NCI-H187 treated with DMSO at 0.1 percent for 48 hours (cell line): ENCODE measurements at regions not wholly inside any gene's neighbourhood (a gene's known extent, or its start where the extent isn't known, plus 50 kb on each side); places are given as distances from the start of the nearest gene placed in this dataset.
"Not testable (repeated sequence)": the region's sequence is repeated elsewhere in the genome, so short reads cannot be mapped to it uniquely, and the experiment has no call there.

Experiments used
- DNase-seq: peaks from one replicate; lab custom pipeline; 2025; lab: John Stamatoyannopoulos, UW

DNA sequence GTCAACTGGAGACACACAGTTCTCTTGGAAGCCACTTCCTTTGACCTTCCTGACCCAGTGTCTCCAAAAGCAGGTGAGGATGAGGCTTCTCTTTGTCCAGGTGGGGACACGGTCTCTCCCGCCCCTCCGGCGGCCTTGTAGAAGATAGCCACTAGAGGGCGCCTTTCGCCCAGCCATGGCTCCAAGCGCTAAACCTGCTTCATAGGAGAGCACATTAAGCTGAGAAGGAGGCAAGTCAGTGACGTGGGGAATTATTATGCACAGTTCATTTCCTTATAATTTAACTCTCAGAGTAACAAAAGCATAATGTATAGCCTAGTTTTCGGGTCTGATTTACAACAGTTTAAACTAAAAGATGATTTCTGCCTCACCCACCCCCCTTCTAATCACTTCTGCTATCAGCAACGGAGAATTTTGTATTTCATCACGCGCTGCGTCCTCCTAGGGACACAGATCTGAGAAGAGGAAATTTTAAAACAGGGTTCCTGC is 208.7 kb downstream of the ICOS start:
- peak; percentile 1 for DNase-seq

- no peak for DNase-seq
These were observed 209.2 kb downstream of the ICOS start for GRCh38 chr2:204145791-204146190.

DNA sequence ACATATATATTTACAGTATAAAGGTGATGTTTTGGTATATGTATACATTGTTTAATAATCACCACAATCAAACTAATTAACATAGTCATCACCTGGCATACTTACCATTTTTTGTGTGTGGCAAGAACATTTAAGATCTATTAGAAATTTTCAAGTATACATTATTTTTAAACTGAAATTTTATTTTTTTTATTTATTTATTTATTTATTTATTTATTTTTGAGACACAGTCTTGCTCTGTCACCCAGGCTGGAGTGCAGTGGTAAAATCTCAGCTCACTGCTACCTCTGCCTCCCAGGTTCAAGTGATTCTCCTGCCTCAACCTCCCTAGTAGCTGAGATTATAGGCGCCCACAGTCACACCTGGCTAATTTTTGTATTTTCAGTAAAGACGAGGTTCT is 210.5 kb downstream of the ICOS start:
- DNase-seq, result not testable (repeated sequence)

DNA sequence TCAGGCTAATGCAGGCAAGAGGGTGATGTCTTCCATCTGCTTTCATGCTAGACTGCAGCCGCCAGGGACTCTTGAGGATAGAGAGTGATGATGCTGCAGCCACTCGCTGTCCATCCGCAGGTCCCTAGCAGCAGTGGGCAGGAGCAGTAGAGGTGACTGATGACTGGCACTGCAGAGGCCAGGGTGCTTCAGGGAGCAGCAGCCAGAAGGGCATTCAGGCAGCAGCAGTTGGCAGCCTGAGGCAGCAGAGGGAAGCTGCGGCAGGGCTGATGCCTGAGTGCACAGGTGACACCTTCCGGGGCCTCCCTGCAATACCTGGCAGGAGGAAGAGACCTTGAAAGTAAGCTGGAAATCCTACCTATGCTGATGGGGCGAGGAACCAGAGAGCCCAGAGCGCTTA is 214.2 kb downstream of the ICOS start:
- no peak for DNase-seq

DNA sequence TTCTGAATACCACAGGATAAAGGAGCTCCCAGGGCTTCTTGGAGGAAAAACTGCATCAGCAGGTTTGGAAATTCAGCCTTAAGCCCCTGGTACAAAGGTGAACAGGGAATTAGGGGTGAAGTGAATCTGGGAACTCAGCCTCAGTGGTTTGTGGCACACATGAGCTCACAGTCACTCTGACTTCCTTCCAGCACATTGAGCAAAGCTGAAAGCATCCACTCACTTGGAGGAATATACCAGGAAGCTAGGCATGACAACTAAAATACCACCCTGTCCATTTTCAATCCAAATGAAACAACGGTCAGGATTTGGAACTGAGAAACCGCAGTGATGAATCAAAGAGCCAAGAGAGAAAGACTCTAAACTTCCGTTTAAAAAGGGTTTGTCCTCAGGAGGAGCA is 216.1 kb downstream of the ICOS start:
- DNase-seq, result no peak

DNA sequence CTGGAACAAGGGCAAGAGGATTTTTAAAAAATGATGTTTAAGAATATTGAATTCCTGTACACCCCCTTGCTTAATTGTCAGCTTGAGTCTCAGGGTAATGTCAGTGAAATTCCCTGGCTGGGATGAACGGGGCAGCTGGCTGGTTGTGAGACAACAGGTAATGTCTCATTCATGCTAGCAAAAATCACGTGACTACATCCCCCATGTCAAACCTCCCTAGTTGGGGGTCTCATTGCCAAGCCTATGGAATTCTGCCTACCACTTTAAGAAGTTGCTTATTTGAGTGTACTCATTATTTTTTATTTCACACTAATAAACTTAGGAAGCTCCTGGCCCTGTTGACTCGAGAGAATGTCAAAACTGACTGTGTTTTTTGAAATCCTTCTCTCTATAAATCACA is 218.3 kb downstream of the ICOS start:
- DNase-seq, result no peak

- DNase-seq, result no peak
These were observed 219.9 kb downstream of the ICOS start for GRCh38 chr2:204156456-204156855.

DNA sequence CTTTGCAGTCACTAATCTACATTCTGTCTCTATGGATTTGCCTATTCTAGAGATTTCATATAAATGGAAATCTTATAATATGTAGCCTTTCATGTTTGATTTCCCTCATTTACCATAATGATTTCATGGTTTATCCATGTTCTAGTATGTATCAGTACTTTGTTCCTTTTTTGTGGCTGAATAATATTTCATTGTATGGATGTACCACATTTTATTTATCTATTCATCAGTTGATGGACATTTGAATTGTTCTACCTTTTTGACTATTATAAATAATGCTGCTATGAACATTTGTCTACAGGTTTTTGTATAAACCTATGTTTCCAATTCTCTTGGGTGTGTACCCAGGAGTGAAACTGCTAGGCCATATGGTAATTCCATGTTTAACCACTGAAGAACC is 221.1 kb downstream of the ICOS start:
- DNase-seq, result no peak

GRCh38 chr2:204159526-204159925 is 223.0 kb downstream of the ICOS start:
- DNase-seq, result no peak

DNA sequence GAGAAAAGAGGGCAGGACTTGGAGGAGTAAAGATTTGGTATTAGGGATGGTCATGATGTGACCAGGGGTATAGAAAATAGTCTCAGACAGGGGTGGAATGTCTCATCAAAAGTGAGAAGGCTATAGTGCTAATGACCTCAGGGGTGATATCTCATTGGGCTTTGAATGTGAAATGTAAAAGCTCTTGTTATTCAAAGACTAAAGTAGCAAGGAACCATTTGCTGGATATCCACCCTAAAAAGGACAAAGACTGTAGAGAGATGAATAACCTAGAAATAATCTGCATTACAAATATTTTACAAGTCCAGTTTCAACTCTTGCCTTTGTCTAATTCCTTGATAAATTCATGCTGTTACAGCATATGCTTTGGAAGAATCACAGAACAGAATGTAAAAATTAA is 224.4 kb downstream of the ICOS start:
- no peak for DNase-seq

DNA sequence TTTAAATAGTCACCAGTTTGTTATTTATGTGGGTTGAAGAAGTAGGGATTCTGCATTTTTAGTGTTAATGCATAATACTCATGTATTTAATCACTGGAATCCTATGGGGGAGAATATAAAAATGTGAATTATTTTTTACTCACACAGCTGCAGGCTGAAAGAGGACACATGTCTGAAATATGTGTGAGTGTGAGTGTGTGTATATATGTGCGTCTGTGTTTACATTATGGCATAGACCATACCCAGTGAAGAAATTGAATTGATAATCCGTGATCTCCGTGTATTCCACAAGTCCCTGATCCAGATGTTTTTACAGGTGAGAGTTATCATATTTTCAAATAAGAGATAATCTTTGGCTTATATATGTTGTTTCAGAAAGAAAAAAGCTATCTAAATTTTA is 225.3 kb downstream of the ICOS start:
- DNase-seq, result no peak

DNA sequence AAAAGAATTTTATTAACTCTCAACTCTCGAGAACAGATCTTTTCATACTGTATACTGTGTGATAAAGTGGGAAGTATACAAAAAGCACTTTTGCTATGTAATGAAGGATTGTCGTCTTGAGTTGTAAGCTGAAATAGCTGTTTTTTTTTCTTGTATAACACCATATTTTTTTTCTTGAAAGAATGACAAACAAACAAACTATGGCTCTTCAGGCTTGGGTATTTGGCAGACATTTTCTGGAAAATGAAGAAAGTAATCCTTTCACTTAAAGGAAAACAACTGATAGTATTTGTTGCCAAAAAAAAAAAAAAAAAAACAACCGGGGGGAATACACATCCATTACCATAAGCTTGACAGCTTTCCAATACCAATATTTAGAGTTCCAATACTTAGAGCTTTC is 230.4 kb downstream of the ICOS start:
- DNase-seq, result no peak

- DNase-seq, result not testable (repeated sequence)
These were observed 231.1 kb downstream of the ICOS start for GRCh38 chr2:204167670-204168069.

GRCh38 chr2:204170411-204170810 is 233.8 kb downstream of the ICOS start:
- no peak for DNase-seq

DNA sequence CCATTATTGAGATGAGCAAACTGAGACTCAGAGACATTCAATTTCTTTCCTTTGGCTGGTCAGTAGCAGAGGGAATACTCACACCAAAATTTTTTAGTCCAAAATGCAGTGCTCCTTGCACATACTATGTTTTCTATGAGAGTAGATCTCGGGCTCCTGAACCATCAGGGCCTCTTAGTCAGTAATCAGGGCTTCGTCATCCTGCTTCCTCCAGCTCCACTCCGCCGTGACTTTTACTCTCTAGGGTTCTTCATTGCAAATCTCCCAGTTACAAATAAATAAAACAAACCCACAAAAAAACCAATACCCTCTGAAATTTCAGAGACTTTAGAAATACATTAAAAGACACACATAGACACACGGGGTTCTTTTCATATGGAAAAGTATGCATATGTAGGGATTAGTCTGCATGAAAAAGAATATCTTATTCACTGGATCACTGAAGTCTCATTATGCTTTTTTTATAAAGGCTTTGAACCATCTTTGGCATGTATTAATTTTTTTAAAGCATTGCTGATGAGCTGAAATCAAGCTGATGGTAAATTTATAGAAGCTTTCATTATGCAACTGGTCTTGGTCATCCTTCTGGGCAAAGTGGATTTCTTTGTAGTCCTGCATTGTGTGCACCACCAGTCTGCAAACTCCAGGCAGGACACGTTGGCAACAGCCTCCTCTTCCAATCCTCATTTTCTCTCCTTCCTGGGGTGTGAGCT is 235.0 kb downstream of the ICOS start:
- DNase-seq, result no peak

DNA sequence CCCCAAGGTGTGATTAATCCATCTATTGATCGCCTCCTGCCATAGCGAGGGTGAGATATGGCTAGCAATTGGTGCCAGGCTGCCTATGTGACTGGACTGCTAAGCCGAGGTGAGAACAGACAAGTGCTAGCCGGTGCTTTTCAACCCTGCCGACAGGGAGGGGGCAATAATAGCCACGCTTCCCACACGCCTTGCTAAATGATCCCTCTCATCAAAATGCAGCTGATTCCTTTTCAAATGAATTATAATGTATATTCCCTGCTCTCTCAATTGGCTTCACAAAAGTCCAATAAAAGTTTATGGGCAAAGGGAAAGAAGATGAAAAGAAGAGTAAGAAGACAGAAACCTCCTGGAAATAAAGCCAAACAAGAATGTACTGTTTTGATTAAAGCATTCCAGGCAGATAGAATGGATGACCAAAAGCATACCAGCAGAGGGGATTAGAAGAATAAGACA is 235.6 kb downstream of the ICOS start:
- DNase-seq, result no peak

GRCh38 chr2:204174034-204174433 is 237.5 kb downstream of the ICOS start:
- DNase-seq, result no peak

DNA sequence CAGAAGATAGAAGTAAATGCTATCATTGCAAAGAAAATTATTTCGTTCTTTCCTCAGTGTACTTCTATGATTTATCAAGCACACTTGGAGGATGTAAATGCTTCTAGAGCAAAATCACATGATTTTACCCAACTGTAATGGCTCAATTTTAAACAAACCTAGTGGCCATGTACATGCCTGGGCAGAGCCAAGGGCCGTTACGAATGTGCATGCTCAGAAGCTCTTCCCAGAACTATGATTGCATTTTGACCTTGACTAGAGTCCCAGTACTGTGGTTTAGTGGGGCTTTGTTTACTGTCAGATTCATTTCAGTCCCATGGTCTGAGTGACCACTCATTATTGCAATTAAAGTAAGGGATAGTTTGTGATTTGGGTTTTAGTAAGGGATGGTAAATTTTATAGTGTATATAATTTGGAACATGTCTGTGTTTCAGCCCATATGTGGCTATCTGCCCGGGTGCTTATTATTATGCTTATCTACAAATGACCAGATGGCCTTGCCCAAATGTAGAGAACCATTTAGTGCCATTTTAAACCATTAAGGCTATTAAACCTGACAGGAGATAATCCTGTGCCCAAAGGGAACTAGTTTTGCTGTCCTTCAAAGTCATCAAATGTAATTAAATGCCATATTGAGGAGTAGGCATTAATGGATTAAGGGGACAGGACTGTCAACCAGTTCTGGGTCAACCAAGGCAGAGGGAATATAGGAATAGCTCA is 239.1 kb downstream of the ICOS start:
- no peak for DNase-seq

GRCh38 chr2:204176306-204176705 is 239.7 kb downstream of the ICOS start:
- no peak for DNase-seq

DNA sequence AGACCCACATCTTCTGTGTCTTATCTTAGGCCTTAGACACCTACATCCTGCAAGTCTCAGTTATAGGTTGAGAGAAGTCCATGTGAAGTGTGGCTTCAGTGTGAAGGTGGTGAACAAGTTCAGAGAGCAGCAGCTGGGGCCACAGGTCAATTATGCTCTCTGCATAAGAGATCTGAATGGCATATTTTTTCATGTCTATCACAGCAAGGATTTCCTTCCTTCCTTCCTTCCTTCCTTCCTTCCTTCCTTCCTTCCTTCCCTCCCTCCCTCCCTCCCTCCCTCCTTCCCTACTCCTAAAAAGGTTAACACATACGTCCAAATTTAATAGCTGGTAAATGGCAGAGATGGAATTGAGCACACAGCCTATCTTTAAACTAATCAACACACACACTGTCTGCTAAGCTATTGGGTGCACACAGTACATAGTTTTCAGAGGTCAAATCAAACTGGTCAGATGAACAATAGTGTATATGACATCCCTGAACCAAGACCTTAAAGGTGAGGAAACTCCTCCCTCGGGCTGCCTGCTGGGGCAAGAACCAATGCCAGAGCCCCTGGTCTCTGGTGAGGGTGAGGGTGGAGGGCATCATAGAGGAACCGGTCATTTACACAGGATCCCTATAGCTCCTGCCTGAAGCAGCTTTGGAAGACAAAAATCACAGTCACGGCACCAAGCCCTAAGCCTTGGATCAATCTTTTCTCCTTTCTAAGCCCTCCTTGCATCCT is 240.9 kb downstream of the ICOS start:
- no peak for DNase-seq

DNA sequence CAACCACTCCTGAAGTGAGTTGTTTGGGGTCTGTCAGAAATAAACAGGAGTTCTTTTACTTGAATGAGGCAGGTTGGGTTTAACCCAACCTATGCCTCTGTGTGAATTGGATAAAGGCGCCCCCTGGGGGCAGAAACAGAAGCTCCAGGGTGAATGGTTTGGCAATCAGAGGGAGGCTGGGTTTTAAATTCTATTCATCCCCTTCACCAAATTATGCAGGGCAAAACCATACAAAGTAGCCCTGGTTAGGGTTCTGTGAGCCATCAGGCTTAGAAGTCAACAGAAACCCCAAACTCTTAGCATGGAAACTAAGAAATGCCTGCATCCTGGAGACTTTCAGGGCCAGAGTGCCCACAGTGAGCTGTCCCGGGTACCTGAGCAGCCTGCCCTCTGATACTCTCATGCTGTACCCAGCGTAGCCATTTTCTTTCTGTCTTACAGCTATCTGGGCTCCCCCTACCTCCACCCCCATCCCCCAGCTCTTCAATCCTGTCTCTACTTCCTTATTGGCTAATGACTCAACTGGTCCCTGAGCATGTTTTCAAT is 241.5 kb downstream of the ICOS start:
- DNase-seq, result no peak

GRCh38 chr2:204180649-204181048 is 244.1 kb downstream of the ICOS start:
- no peak for DNase-seq

DNA sequence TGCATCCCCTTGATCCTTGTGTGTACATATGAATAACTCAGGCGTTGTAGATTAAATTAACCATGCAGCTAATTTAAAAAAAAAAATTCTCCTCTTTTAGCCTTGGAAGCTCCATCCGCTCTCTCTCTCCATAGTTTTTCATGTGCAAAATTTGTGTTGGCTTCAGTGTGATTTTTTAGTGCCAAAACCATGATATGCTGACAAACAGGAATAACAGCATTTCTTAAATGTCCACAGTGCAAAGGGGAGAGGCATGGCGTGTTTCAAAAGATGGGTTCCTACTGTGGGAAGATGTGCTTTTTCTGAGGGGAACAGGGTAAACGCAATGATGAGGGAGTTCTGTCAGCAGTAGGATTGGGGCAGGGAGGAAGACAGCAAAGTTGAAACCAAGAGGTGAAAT is 247.0 kb downstream of the ICOS start:
- no peak for DNase-seq
